Transverse colon (tissue), 3 donors: ENCODE measurements at regions not wholly inside any gene's neighbourhood (a gene's known extent, or its start where the extent isn't known, plus 50 kb on each side); places are given as distances from the start of the nearest gene placed in this dataset.

ENCODE experiments used
- EP300 ChIP-seq: sonication (generic); formaldehyde crosslinking; IDR thresholded peaks from one replicate; pipeline ENCODE4 v1.6.1; 2017; ENCODE audit warnings: antibody characterized with exemption, low read depth
- POLR2A ChIP-seq: fragments of 450-650 bp; IDR thresholded peaks from one replicate; pipeline ENCODE4 v1.6.1; 2016; ENCODE audit warnings: antibody characterized with exemption, mild to moderate bottlenecking, moderate library complexity
- TF ChIP-seq, protein P1 (sequence below), 5 experiments: fragments of 200-600 bp in 3 of 5; fragments of 450-650 bp in 2 of 5; sonication (generic) in 3 of 5; IDR thresholded peaks; 1 replicate in 2 of 5; 2 replicates in 3 of 5; pipeline ENCODE4 v1.5.1; 2016 to 2017; ENCODE audit warnings: antibody characterized with exemption in 5 of 5, inconsistent platforms in 3 of 5, mild to moderate bottlenecking in 2 of 5, moderate library complexity in 1 of 5

DNA sequence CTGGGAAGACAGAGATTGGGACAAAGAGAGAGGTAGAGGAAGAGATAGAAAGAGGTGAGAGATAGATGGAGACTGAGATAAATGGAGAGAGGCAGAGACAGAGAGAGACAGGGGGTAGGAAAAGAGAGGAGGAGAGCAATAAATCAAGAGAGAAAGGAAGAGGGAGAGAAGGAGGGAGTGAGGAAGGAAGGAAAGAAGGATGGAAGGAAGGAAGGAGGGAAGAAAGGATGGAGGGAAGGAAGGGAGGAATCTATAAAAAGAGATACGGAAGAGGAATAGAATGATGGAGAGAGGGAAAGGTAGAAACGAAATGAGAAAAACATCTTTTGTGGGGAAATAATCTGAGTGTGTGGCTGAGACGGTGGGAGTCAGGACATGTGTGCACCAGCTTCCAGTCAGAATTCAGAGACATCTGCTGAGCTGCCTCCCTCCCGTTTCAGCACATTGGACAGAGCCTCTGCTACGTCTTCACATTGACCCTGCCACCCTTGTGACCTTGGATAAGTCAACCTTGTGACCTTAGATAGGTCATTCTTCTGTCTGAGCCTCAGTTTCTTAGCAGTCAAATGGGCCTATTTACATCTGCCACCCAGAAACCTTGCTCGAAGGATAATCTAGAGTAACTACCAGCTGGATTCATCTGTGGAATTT, 417.8 kb downstream of the MIAT start:
- TF ChIP-seq, protein P1, sequence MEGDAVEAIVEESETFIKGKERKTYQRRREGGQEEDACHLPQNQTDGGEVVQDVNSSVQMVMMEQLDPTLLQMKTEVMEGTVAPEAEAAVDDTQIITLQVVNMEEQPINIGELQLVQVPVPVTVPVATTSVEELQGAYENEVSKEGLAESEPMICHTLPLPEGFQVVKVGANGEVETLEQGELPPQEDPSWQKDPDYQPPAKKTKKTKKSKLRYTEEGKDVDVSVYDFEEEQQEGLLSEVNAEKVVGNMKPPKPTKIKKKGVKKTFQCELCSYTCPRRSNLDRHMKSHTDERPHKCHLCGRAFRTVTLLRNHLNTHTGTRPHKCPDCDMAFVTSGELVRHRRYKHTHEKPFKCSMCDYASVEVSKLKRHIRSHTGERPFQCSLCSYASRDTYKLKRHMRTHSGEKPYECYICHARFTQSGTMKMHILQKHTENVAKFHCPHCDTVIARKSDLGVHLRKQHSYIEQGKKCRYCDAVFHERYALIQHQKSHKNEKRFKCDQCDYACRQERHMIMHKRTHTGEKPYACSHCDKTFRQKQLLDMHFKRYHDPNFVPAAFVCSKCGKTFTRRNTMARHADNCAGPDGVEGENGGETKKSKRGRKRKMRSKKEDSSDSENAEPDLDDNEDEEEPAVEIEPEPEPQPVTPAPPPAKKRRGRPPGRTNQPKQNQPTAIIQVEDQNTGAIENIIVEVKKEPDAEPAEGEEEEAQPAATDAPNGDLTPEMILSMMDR (IDR thresholded peaks at IDR 0.05), result no peak
- TF ChIP-seq EP300 (no peak), POLR2A (no peak)
